K562 (cell line): ENCODE measurements at regions not wholly inside any gene's neighbourhood (a gene's known extent, or its start where the extent isn't known, plus 50 kb on each side); places are given as distances from the start of the nearest gene placed in this dataset.

Experiments used
- HSF4 ChIP-seq: fragments of 250-450 bp; sonication (Bioruptor Pico); IDR thresholded peaks from 2 replicates; pipeline ENCODE4 v2.1.2; 2022; ENCODE audit warnings: mild to moderate bottlenecking, moderate library complexity, borderline replicate concordance
- LEF1 ChIP-seq: fragments of 450-650 bp; IDR thresholded peaks from 2 replicates; pipeline ENCODE4 v1.6.1; 2016; ENCODE audit warnings: mild to moderate bottlenecking
- POLR2B ChIP-seq: fragments of 450-650 bp; IDR thresholded peaks from 2 replicates; pipeline ENCODE4 v1.6.1; 2018; ENCODE audit warnings: low read depth; ENCODE audit not compliant: partially characterized antibody
- PTBP1 ChIP-seq: fragments of 200-400 bp; formaldehyde crosslinking; IDR thresholded peaks from 2 replicates; pipeline ENCODE4 v1.6.1; 2017; ENCODE audit warnings: low read depth, low read length
- SETDB1 ChIP-seq: IDR thresholded peaks from one replicate; pipeline ENCODE4 v1.6.1; 2012; ENCODE audit warnings: low read length, control low read depth, inconsistent platforms
- ZBTB17 ChIP-seq: fragments of 450-650 bp; formaldehyde crosslinking; IDR thresholded peaks from 2 replicates; pipeline ENCODE4 v1.4.0; 2020; ENCODE audit warnings: mild to moderate bottlenecking
- ZNF121 ChIP-seq: sonication (generic); formaldehyde crosslinking; conservative IDR thresholded peaks from 2 replicates; pipeline ENCODE4 v1.8.0; 2022; ENCODE audit warnings: missing genetic modification reagents

DNA sequence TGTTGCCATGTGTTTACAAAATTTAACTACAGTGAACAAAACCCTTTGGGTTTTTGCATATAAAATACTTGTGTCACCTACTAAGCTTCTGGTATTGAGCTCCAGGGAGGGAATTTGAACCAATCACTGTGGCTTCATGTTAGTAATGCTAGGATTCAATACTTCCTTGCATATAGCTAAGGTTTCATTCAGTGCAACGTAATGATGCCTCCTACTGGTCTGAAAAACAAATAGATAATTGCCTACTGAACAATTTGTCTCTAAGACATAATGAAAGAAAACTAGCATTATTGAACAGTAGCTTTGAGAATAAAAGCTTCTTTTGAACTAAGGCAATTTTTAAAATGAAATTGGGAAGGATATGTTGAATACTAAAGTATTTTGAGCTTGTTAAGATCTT lies 244.4 kb downstream of the ZWINT start:
- TF ChIP-seq HSF4 (CRISPR knock-in tag) = no peak
- no peak for TF ChIP-seq PTBP1
- no peak for TF ChIP-seq LEF1
- no peak for TF ChIP-seq POLR2B
- no peak for TF ChIP-seq ZNF121
- TF ChIP-seq ZBTB17 (CRISPR knock-in tag) = no peak
- no peak for TF ChIP-seq SETDB1
